Endothelial cell of umbilical vein (primary cell): ENCODE measurements at regions not wholly inside any gene's neighbourhood (a gene's known extent, or its start where the extent isn't known, plus 50 kb on each side); places are given as distances from the start of the nearest gene placed in this dataset.

Source experiments
- BruUV-seq: library from RNA; stranded (reverse); fragments of 400-500 nt; replicated peaks from 2 replicates; lab custom pipeline; 2021; lab: Mats Ljungman, UMichigan
- CTCF ChIA-PET: fragments of 300-600, 350-600 bp; sonication (Branson Sonifier 250); formaldehyde crosslinking; loops from one replicate; lab custom pipeline; 2021; ENCODE audit warnings: antibody characterized with exemption, inconsistent platforms; lab: Charles Lee
- POLR2A ChIA-PET: fragments of 300-600, 350-600 bp; sonication (Branson Sonifier 250); formaldehyde crosslinking; loops from one replicate; lab custom pipeline; 2021; ENCODE audit warnings: antibody characterized with exemption, inconsistent platforms; lab: Charles Lee
- DNase-seq: peaks from one replicate; pipeline ENCODE4 v3.0.0-alpha.2; 2011; ENCODE audit warnings: low read depth, low spot score
- FAIRE-seq: peaks from 2 replicates; lab custom pipeline; 2011; peaks lifted over from hg19 to GRCh38; lab: Jason Lieb, UNC
- H2AFZ ChIP-seq: 2 replicates; pipeline ENCODE4 v1.6.0; 2012; ENCODE audit warnings: low read depth, low read length, control low read depth, inconsistent platforms
- H3K27ac ChIP-seq: 2 replicates; pipeline ENCODE4 v1.5.1; 2011; ENCODE audit warnings: low read depth, mild to moderate bottlenecking, control low read depth, low read length, moderate library complexity; ENCODE audit not compliant: insufficient read depth
- H3K27me3 ChIP-seq, 2 experiments: 2 replicates each; pipeline versions ENCODE4 v1.6.0 to v1.6.1; 2011; ENCODE audit warnings: low read length in 2 of 2, mixed read lengths in 1 of 2; ENCODE audit not compliant: control insufficient read depth in 2 of 2, insufficient read depth in 2 of 2
- H3K36me3 ChIP-seq, 2 experiments: 2 replicates in 1 of 2; 3 replicates in 1 of 2; pipeline ENCODE4 v1.5.1; 2011; ENCODE audit warnings: low read length in 2 of 2, mild to moderate bottlenecking in 1 of 2, moderate library complexity in 1 of 2; ENCODE audit not compliant: control insufficient read depth in 2 of 2, insufficient read depth in 2 of 2; ENCODE audit errors: extremely low read depth in 1 of 2
- H3K4me1 ChIP-seq: 3 replicates; pipeline ENCODE4 v1.5.1; 2011; ENCODE audit warnings: mild to moderate bottlenecking, low read length; ENCODE audit not compliant: control insufficient read depth, insufficient read depth; ENCODE audit errors: extremely low read depth
- H3K4me2 ChIP-seq: 2 replicates; pipeline ENCODE4 v1.6.1; 2011; ENCODE audit warnings: low read length, control low read depth, mixed read lengths; ENCODE audit not compliant: insufficient read depth
- H3K4me3 ChIP-seq, 3 experiments: fragments of 200-600 bp in 1 of 3; sonication (generic), shearing (Covaris generic) in 1 of 3; replicated peaks in 1 of 3; 2 replicates each; pipeline ENCODE4 v1.5.1; 2011 to 2016; ENCODE audit warnings: control low read depth in 3 of 3, low read length in 3 of 3, mild to moderate bottlenecking in 2 of 3, inconsistent platforms in 1 of 3, low read depth in 1 of 3, moderate library complexity in 1 of 3; ENCODE audit not compliant: insufficient read depth in 1 of 3
- H3K79me2 ChIP-seq: 2 replicates; pipeline ENCODE4 v1.6.0; 2012; ENCODE audit warnings: low read length, inconsistent platforms; ENCODE audit not compliant: control insufficient read depth, insufficient read depth
- H3K9ac ChIP-seq: replicated peaks from 2 replicates; pipeline ENCODE3; 2011; ENCODE audit warnings: low read length, control low read depth; ENCODE audit not compliant: insufficient read depth; ENCODE audit errors: extremely low read depth
- H3K9me1 ChIP-seq: replicated peaks from 3 replicates; pipeline ENCODE4 v1.6.0; 2011; ENCODE audit warnings: mild to moderate bottlenecking, low read length; ENCODE audit not compliant: control insufficient read depth, insufficient read depth; ENCODE audit errors: extremely low read depth
- H3K9me3 ChIP-seq: replicated peaks from 2 replicates; pipeline ENCODE4 v1.5.1; 2012; ENCODE audit warnings: low read length, inconsistent platforms; ENCODE audit not compliant: control insufficient read depth, insufficient read depth
- H4K20me1 ChIP-seq: replicated peaks from 2 replicates; pipeline ENCODE3; 2011; ENCODE audit warnings: mild to moderate bottlenecking, low read length; ENCODE audit not compliant: control insufficient read depth, insufficient read depth; ENCODE audit errors: extremely low read depth
- CTCF ChIP-seq, 2 donors: IDR thresholded peaks; 1 replicate in 1 of 2; 2 replicates in 1 of 2; pipeline ENCODE4 v1.5.1; 2011; ENCODE audit warnings: low read length in 2 of 2, mild to moderate bottlenecking in 2 of 2, moderate library complexity in 2 of 2, control low read depth in 1 of 2, inconsistent platforms in 1 of 2, low read depth in 1 of 2; ENCODE audit not compliant: insufficient read depth in 1 of 2; ENCODE audit errors: extremely low read depth in 1 of 2
- EZH2 ChIP-seq: IDR thresholded peaks from 2 replicates; pipeline ENCODE4 v1.6.1; 2012; ENCODE audit warnings: borderline replicate concordance, low read depth, mild to moderate bottlenecking, moderate library complexity, low read length, inconsistent platforms; ENCODE audit not compliant: severe bottlenecking
- FOS ChIP-seq: IDR thresholded peaks from 2 replicates; pipeline ENCODE4 v1.6.1; 2011; ENCODE audit warnings: mild to moderate bottlenecking, low read length, moderate library complexity, borderline replicate concordance; ENCODE audit not compliant: insufficient read depth
- GATA2 ChIP-seq: IDR thresholded peaks from 2 replicates; pipeline ENCODE4 v1.7.0; 2011; ENCODE audit warnings: low read depth, mild to moderate bottlenecking, moderate library complexity, mixed read lengths, low read length; ENCODE audit not compliant: insufficient read length, insufficient read depth
- JUN ChIP-seq: IDR thresholded peaks from 2 replicates; pipeline ENCODE4 v1.6.1; 2011; ENCODE audit warnings: borderline replicate concordance, low read depth; ENCODE audit not compliant: insufficient read length, insufficient read depth
- MAX ChIP-seq: IDR thresholded peaks from 2 replicates; pipeline ENCODE4 v1.6.1; 2011; ENCODE audit not compliant: insufficient read depth, insufficient read length
- MYC ChIP-seq: IDR thresholded peaks from one replicate; pipeline ENCODE4 v1.6.1; 2011; ENCODE audit warnings: mild to moderate bottlenecking, low read depth, low read length
- POLR2A ChIP-seq: IDR thresholded peaks from 2 replicates; pipeline ENCODE4 v1.6.1; 2012; ENCODE audit warnings: low read depth, mild to moderate bottlenecking, control low read depth, low read length
- POLR2AphosphoS5 ChIP-seq: IDR thresholded peaks from 2 replicates; pipeline ENCODE4 v1.6.1; 2012; ENCODE audit warnings: low read depth, mild to moderate bottlenecking, control low read depth, low read length, moderate library complexity; ENCODE audit not compliant: insufficient read depth
- dilution Hi-C: fragments of 300-500 bp; cut with MboI; formaldehyde crosslinking; loops from one replicate; pipeline ENCODE4 v1.15.0; 2019; ENCODE audit warnings: low sequenced_read_pairs; ENCODE audit not compliant: extremely low pct_ligation_motif_present
- intact Hi-C: fragments of 100-400 bp; cut with micrococcal nuclease; formaldehyde crosslinking; loops from one replicate; pipeline ENCODE4 v1.10.0; 2022

- no TSS peak for BruUV-seq
- CTCF ChIA-PET: no interaction called here
Measured at GRCh38 chr10:130875116-130875515, 436.4 kb downstream of the TCERG1L start.

More at GRCh38 chr10:130875116-130875515, 436.4 kb downstream of the TCERG1L start:
- Histone ChIP-seq H3K9me1 (no peaks in the 10 kb centered on the region), H3K9me3 (peaks cover 4% of the 10 kb centered on the region), H3K9ac (no peak overlapping the region), H4K20me1 (no peaks in the 10 kb centered on the region), H3K4me2 (no peak overlapping the region), H3K79me2 (no peaks in the 10 kb centered on the region), H2AFZ (no peak overlapping the region), H3K27me3 (no peaks in the 10 kb centered on the region), H3K4me3 (no peak overlapping the region), H3K27ac (no peak overlapping the region), H3K4me1 (no peaks in the 10 kb centered on the region), H3K36me3 (no peaks in the 10 kb centered on the region)
- no peak for TF ChIP-seq EZH2
- no peak for TF ChIP-seq FOS
- TF ChIP-seq GATA2: no peak
- TF ChIP-seq POLR2AphosphoS5: no peak
- no peak for TF ChIP-seq MYC
- no peak for TF ChIP-seq POLR2A
- no peak for TF ChIP-seq CTCF (IDR thresholded peaks at IDR 0.05; ENCODE audit: extremely low read depth in 1 of 2, insufficient read depth in 1 of 2, low read depth in 1 of 2, low read length in 2 of 2)
- no peak for TF ChIP-seq JUN
- no peak for TF ChIP-seq MAX
- POLR2A ChIA-PET: no interaction called here
- dilution Hi-C loops (no loop called here), intact Hi-C loops (no loop called here)
- FAIRE-seq (no peak), DNase-seq (no peak)
